Liver (tissue), 8 donors: ENCODE measurements at regions not wholly inside any gene's neighbourhood (a gene's known extent, or its start where the extent isn't known, plus 50 kb on each side); places are given as distances from the start of the nearest gene placed in this dataset.

Experiments
- DNase-seq: peaks from one replicate; pipeline ENCODE4 v3.0.0-alpha.2; 2017; ENCODE audit warnings: low spot score
- H3K27ac ChIP-seq, 2 donors: one replicate each; pipeline ENCODE4 v1.7.0; 2013; ENCODE audit warnings: inconsistent platforms in 2 of 2, low read length in 2 of 2, control low read depth in 1 of 2, low read depth in 1 of 2, mild to moderate bottlenecking in 1 of 2
- H3K27me3 ChIP-seq, 4 donors: one replicate each; pipeline versions ENCODE4 v1.6.1 to v1.7.0; 2013; ENCODE audit warnings: low read length in 3 of 4, inconsistent platforms in 1 of 4, mild to moderate bottlenecking in 1 of 4, moderate library complexity in 1 of 4; ENCODE audit not compliant: control insufficient read depth in 4 of 4, insufficient read depth in 4 of 4
- H3K36me3 ChIP-seq, 4 donors: one replicate each; pipeline versions ENCODE4 v1.6.1 to v1.7.0; 2013; ENCODE audit warnings: low read length in 3 of 4, mild to moderate bottlenecking in 3 of 4, low read depth in 1 of 4, moderate library complexity in 1 of 4; ENCODE audit not compliant: control insufficient read depth in 4 of 4, insufficient read depth in 3 of 4
- H3K4me1 ChIP-seq, 4 donors: one replicate each; pipeline versions ENCODE4 v1.6.1 to v1.7.0; 2013; ENCODE audit warnings: low read length in 3 of 4, mild to moderate bottlenecking in 3 of 4, moderate library complexity in 1 of 4; ENCODE audit not compliant: control insufficient read depth in 4 of 4, insufficient read depth in 4 of 4
- H3K4me3 ChIP-seq, 3 donors: one replicate each; pipeline versions ENCODE4 v1.6.1 to v1.7.0; 2013; ENCODE audit warnings: low read length in 3 of 3, control low read depth in 1 of 3, low read depth in 1 of 3, mild to moderate bottlenecking in 1 of 3
- H3K9ac ChIP-seq, 2 donors: one replicate each; pipeline ENCODE4 v1.7.0; 2013; ENCODE audit warnings: low read length in 2 of 2, mild to moderate bottlenecking in 2 of 2, moderate library complexity in 2 of 2, control low read depth in 1 of 2, low read depth in 1 of 2
- H3K9me3 ChIP-seq, 4 donors: one replicate each; pipeline versions ENCODE4 v1.6.1 to v1.7.0; 2013; ENCODE audit warnings: low read length in 3 of 4; ENCODE audit not compliant: control insufficient read depth in 4 of 4
- EGR1 ChIP-seq, 2 donors: IDR thresholded peaks; 2 replicates each; pipeline ENCODE4 v1.6.1; 2016 to 2018; ENCODE audit warnings: antibody characterized with exemption in 2 of 2, low read depth in 2 of 2
- FOXA1 ChIP-seq: IDR thresholded peaks from 2 replicates; pipeline ENCODE4 v1.6.1; 2016; ENCODE audit warnings: antibody characterized with exemption
- FOXA2 ChIP-seq: IDR thresholded peaks from 2 replicates; pipeline ENCODE4 v1.6.1; 2016; ENCODE audit warnings: antibody characterized with exemption
- GABPA ChIP-seq, 2 donors: IDR thresholded peaks in 1 of 2; conservative IDR thresholded peaks in 1 of 2; 2 replicates each; pipeline ENCODE4 v1.6.1; 2016; ENCODE audit warnings: antibody characterized with exemption in 2 of 2, mild to moderate bottlenecking in 1 of 2, moderate library complexity in 1 of 2
- HNF4A ChIP-seq, 2 donors: conservative IDR thresholded peaks; 2 replicates each; pipeline ENCODE4 v1.6.1; 2016; ENCODE audit warnings: antibody characterized with exemption in 2 of 2, mild to moderate bottlenecking in 2 of 2
- HNF4G ChIP-seq: IDR thresholded peaks from 2 replicates; pipeline ENCODE4 v1.6.1; 2016; ENCODE audit warnings: antibody characterized with exemption
- JUND ChIP-seq, 2 donors: IDR thresholded peaks; 2 replicates each; pipeline ENCODE4 v1.6.1; 2016; ENCODE audit warnings: antibody characterized with exemption in 2 of 2
- NR2F2 ChIP-seq: IDR thresholded peaks from 2 replicates; pipeline ENCODE4 v1.6.1; 2016; ENCODE audit warnings: antibody characterized with exemption
- RAD21 ChIP-seq, 2 donors: IDR thresholded peaks; 2 replicates each; pipeline ENCODE4 v1.6.1; 2016; ENCODE audit warnings: antibody characterized with exemption in 2 of 2, mild to moderate bottlenecking in 2 of 2
- RXRA ChIP-seq, 2 donors: IDR thresholded peaks; 2 replicates each; pipeline ENCODE4 v1.6.1; 2017 to 2018; ENCODE audit warnings: antibody characterized with exemption in 2 of 2, mild to moderate bottlenecking in 1 of 2
- SP1 ChIP-seq: IDR thresholded peaks from 2 replicates; pipeline ENCODE4 v1.6.1; 2018; ENCODE audit warnings: antibody characterized with exemption, mild to moderate bottlenecking
- TAF1 ChIP-seq: conservative IDR thresholded peaks from 2 replicates; pipeline ENCODE4 v1.6.1; 2016; ENCODE audit warnings: antibody characterized with exemption, mild to moderate bottlenecking
- YY1 ChIP-seq: IDR thresholded peaks from 2 replicates; pipeline ENCODE4 v1.6.1; 2016; ENCODE audit warnings: antibody characterized with exemption, mild to moderate bottlenecking
- WGBS: extraction: QIAGEN DNeasy Blood & Tissue Kit; methylation state at CpG from one replicate; pipeline ENCODE4 v1.1.7; 2013; 5-methylcytosine and 5-hydroxymethylcytosine counted together
- TF ChIP-seq, protein P1 (sequence below): IDR thresholded peaks from 2 replicates; pipeline ENCODE4 v1.6.1; 2016; ENCODE audit warnings: antibody characterized with exemption
- TF ChIP-seq, protein P2 (sequence below): IDR thresholded peaks from 2 replicates; pipeline ENCODE4 v1.6.1; 2016; ENCODE audit warnings: antibody characterized with exemption
- TF ChIP-seq, protein P3 (sequence below): IDR thresholded peaks from 2 replicates; pipeline ENCODE4 v1.6.1; 2016; ENCODE audit warnings: antibody characterized with exemption, mild to moderate bottlenecking
- TF ChIP-seq, protein P4 (sequence below): fragments of 150-350 bp; IDR thresholded peaks from 2 replicates; pipeline ENCODE4 v1.5.1; 2017; ENCODE audit warnings: improper control_type of control experiment, low read depth, low read length; ENCODE audit not compliant: missing input control
- TF ChIP-seq, protein P5 (sequence below): IDR thresholded peaks from 2 replicates; pipeline ENCODE4 v1.6.1; 2016; ENCODE audit warnings: antibody characterized with exemption
- donor health status: healthy.
- donor health status: healthy.
- donor health status: healthy.
- donor health status: healthy.
- donor health status: healthy.

DNA sequence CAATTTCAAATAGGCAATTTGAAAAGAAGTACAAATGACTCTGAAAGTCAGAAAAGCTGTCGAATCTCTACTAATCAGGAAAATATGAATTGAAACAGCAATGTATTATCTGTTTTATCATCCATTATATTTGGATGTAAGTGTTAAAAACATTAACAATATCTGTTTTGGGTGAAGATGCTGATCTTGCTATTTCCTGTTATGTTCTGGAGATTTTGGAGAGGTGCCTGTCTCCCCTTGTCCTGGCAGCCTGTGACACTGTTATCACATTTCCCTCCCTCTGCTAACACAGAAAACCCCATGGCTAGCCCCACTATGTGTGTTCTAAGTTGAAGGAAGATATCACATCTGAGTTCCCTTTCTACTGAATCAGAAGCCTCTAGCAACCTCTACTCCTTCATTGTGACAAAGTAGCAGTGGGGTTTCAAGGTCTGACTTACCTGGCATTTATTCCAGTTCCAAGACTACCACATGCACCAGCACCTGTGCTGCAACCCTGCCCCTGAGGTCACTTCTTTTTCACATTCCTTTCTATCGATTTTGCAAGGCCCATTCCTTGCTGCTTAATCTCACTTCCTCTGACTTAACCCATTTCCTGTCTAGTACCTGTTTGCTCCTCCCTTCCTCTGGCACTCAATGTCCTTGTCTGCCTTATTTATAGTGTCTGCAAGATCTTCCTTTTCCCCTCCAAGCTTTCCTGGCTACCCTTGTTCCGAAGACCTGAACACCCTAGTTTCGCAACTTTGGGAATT is 95.5 kb upstream of the COL8A1 start (continued):
- TF ChIP-seq, protein P1, sequence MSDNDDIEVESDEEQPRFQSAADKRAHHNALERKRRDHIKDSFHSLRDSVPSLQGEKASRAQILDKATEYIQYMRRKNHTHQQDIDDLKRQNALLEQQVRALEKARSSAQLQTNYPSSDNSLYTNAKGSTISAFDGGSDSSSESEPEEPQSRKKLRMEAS, result no peak
- TF ChIP-seq FOXA1, result no peak

DNA sequence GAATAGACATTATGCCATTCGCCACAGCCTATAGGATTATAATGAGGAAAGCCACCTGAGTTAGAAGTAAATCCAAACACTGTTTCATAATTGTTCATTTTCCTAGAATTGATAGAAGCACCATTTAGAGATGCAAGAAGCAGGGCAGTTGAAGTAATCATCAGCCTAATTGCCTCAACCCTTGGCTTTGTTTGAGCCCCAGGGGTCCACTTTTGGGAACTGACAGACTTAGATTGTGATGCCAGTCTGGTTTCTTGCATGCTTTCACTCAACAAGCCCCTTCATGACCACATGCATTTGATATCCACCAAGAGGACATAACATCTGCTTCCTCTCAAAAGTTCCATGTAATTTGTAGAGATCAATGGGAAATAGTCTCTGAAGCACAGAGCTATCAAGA is 97.2 kb upstream of the COL8A1 start:
- DNase-seq, result no peak
- H3K27ac ChIP-seq, result no peak overlapping the region
- no peaks in the 10 kb centered on the region for H3K9me3 ChIP-seq
- H3K9ac ChIP-seq, result no peak overlapping the region
- H3K36me3 ChIP-seq, result no peaks in the 10 kb centered on the region
- H3K4me1 ChIP-seq, result no peaks in the 10 kb centered on the region
- H3K4me3 ChIP-seq, result no peak overlapping the region
- TF ChIP-seq RXRA (IDR thresholded peaks at IDR 0.05) (no peak), FOXA2 (no peak), EGR1 (IDR thresholded peaks at IDR 0.05; ENCODE audit: low read depth in 2 of 2) (no peak), TAF1 (no peak), JUND (IDR thresholded peaks at IDR 0.05) (no peak), HNF4A (conservative IDR thresholded peaks at IDR 0.05) (no peak), FOXA1 (no peak), SP1 (no peak), HNF4G (no peak), YY1 (no peak), RAD21 (IDR thresholded peaks at IDR 0.05) (no peak), GABPA (IDR thresholded peaks at IDR 0.05 in 1 of 2, conservative IDR thresholded peaks at IDR 0.05 in 1 of 2) (no peak), NR2F2 (no peak)
- TF ChIP-seq, protein P2, sequence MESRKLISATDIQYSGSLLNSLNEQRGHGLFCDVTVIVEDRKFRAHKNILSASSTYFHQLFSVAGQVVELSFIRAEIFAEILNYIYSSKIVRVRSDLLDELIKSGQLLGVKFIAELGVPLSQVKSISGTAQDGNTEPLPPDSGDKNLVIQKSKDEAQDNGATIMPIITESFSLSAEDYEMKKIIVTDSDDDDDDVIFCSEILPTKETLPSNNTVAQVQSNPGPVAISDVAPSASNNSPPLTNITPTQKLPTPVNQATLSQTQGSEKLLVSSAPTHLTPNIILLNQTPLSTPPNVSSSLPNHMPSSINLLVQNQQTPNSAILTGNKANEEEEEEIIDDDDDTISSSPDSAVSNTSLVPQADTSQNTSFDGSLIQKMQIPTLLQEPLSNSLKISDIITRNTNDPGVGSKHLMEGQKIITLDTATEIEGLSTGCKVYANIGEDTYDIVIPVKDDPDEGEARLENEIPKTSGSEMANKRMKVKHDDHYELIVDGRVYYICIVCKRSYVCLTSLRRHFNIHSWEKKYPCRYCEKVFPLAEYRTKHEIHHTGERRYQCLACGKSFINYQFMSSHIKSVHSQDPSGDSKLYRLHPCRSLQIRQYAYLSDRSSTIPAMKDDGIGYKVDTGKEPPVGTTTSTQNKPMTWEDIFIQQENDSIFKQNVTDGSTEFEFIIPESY, result no peak
- TF ChIP-seq, protein P3, sequence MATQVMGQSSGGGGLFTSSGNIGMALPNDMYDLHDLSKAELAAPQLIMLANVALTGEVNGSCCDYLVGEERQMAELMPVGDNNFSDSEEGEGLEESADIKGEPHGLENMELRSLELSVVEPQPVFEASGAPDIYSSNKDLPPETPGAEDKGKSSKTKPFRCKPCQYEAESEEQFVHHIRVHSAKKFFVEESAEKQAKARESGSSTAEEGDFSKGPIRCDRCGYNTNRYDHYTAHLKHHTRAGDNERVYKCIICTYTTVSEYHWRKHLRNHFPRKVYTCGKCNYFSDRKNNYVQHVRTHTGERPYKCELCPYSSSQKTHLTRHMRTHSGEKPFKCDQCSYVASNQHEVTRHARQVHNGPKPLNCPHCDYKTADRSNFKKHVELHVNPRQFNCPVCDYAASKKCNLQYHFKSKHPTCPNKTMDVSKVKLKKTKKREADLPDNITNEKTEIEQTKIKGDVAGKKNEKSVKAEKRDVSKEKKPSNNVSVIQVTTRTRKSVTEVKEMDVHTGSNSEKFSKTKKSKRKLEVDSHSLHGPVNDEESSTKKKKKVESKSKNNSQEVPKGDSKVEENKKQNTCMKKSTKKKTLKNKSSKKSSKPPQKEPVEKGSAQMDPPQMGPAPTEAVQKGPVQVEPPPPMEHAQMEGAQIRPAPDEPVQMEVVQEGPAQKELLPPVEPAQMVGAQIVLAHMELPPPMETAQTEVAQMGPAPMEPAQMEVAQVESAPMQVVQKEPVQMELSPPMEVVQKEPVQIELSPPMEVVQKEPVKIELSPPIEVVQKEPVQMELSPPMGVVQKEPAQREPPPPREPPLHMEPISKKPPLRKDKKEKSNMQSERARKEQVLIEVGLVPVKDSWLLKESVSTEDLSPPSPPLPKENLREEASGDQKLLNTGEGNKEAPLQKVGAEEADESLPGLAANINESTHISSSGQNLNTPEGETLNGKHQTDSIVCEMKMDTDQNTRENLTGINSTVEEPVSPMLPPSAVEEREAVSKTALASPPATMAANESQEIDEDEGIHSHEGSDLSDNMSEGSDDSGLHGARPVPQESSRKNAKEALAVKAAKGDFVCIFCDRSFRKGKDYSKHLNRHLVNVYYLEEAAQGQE, result no peak
- TF ChIP-seq, protein P4, sequence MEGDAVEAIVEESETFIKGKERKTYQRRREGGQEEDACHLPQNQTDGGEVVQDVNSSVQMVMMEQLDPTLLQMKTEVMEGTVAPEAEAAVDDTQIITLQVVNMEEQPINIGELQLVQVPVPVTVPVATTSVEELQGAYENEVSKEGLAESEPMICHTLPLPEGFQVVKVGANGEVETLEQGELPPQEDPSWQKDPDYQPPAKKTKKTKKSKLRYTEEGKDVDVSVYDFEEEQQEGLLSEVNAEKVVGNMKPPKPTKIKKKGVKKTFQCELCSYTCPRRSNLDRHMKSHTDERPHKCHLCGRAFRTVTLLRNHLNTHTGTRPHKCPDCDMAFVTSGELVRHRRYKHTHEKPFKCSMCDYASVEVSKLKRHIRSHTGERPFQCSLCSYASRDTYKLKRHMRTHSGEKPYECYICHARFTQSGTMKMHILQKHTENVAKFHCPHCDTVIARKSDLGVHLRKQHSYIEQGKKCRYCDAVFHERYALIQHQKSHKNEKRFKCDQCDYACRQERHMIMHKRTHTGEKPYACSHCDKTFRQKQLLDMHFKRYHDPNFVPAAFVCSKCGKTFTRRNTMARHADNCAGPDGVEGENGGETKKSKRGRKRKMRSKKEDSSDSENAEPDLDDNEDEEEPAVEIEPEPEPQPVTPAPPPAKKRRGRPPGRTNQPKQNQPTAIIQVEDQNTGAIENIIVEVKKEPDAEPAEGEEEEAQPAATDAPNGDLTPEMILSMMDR, result no peak
- TF ChIP-seq, protein P1, result no peak
- TF ChIP-seq, protein P5, sequence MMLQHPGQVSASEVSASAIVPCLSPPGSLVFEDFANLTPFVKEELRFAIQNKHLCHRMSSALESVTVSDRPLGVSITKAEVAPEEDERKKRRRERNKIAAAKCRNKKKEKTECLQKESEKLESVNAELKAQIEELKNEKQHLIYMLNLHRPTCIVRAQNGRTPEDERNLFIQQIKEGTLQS, result no peak
- H3K27me3 ChIP-seq, result peaks cover 0 to 4% (median 0%) of the 10 kb centered on the region in 4 donors
- 59% methylated on average over 1 of the region's 1 CpG for WGBS
